A673 (cell line): ENCODE measurements at regions not wholly inside any gene's neighbourhood (a gene's known extent, or its start where the extent isn't known, plus 50 kb on each side); places are given as distances from the start of the nearest gene placed in this dataset.

Experiments
- BruUV-seq: library from RNA; stranded (reverse); fragments of 400-500 nt; replicated peaks from 2 replicates; lab custom pipeline; 2021; lab: Mats Ljungman, UMichigan
- CTCF ChIA-PET: fragments of 300-600 bp; sonication (Branson Sonifier 250); formaldehyde crosslinking; loops from one replicate; lab custom pipeline; 2022; ENCODE audit warnings: antibody characterized with exemption; lab: Charles Lee
- POLR2A ChIA-PET: fragments of 300-600 bp; sonication (Branson Sonifier 250); formaldehyde crosslinking; loops from one replicate; lab custom pipeline; 2022; ENCODE audit warnings: antibody characterized with exemption; ENCODE audit not compliant: low non-redundant PET; lab: Charles Lee
- DNase-seq: peaks from one replicate; pipeline ENCODE4 v3.0.0-alpha.2; 2015; ENCODE audit warnings: low spot score
- H3K27ac ChIP-seq: fragments of 200-600 bp; sonication (generic); 2 replicates; pipeline ENCODE4 v1.5.1; 2016; ENCODE audit warnings: mixed run types, low read depth, mild to moderate bottlenecking, mixed read lengths, antibody characterized with exemption, low read length; ENCODE audit not compliant: poor library complexity, severe bottlenecking
- H3K27me3 ChIP-seq: fragments of 200-600 bp; sonication (generic); replicated peaks from 2 replicates; pipeline ENCODE4 v1.6.1; 2017; ENCODE audit warnings: mixed run types, low read depth, mild to moderate bottlenecking, mixed read lengths, antibody characterized with exemption, low read length; ENCODE audit not compliant: insufficient read depth, poor library complexity
- H3K36me3 ChIP-seq: fragments of 200-600 bp; sonication (generic); 2 replicates; pipeline ENCODE4 v1.6.1; 2016; ENCODE audit warnings: mixed run types, mild to moderate bottlenecking, mixed read lengths, antibody characterized with exemption, low read length; ENCODE audit not compliant: insufficient read depth, poor library complexity, severe bottlenecking
- H3K4me1 ChIP-seq: fragments of 200-600 bp; sonication (generic); 2 replicates; pipeline ENCODE4 v1.6.1; 2017; ENCODE audit warnings: mixed run types, mild to moderate bottlenecking, mixed read lengths, antibody characterized with exemption, low read length; ENCODE audit not compliant: insufficient read depth, poor library complexity, severe bottlenecking
- H3K4me3 ChIP-seq: fragments of 200-600 bp; sonication (generic); 2 replicates; pipeline ENCODE4 v1.5.1; 2016; ENCODE audit warnings: low read depth, mixed run types, mild to moderate bottlenecking, mixed read lengths, low read length; ENCODE audit not compliant: poor library complexity, severe bottlenecking
- H3K9me3 ChIP-seq: fragments of 200-600 bp; sonication (generic); 2 replicates; pipeline ENCODE4 v1.6.1; 2016; ENCODE audit warnings: mixed run types, low read depth, mild to moderate bottlenecking, mixed read lengths, antibody characterized with exemption, low read length; ENCODE audit not compliant: poor library complexity, severe bottlenecking
- CTCF ChIP-seq: fragments of 300-800, 200-600 bp; sonication (generic); conservative IDR thresholded peaks from 2 replicates; pipeline ENCODE4 v1.5.1; 2017; ENCODE audit warnings: low read depth, mild to moderate bottlenecking, antibody characterized with exemption, low read length, moderate library complexity, mixed read lengths
- EZH2 ChIP-seq: fragments of 200-600 bp; sonication (generic); IDR thresholded peaks from 2 replicates; pipeline ENCODE4 v1.6.1; 2017; ENCODE audit warnings: borderline replicate concordance, low read depth, mild to moderate bottlenecking, mixed read lengths, antibody characterized with exemption, low read length; ENCODE audit not compliant: poor library complexity, severe bottlenecking
- intact Hi-C: fragments of 100-400 bp; cut with micrococcal nuclease; formaldehyde crosslinking; loops from one replicate; pipeline ENCODE4 v1.10.0; 2022; ENCODE audit not compliant: unreplicated experiment

- intact Hi-C loops: loop anchor here (2.0 to 10.0 kb wide), 2 partner anchors 265 to 1333 kb away; no protein-coding TSS in a partner anchor
- Histone ChIP-seq H3K27ac (no peak overlapping the region), H3K27me3 (no peaks in the 10 kb centered on the region), H3K9me3 (no peaks in the 10 kb centered on the region), H3K4me3 (no peak overlapping the region), H3K36me3 (no peaks in the 10 kb centered on the region), H3K4me1 (peaks cover 20% of the 10 kb centered on the region)
- no TSS peak for BruUV-seq
- POLR2A ChIA-PET: no interaction called here
- CTCF ChIA-PET: no interaction called here
- peak; percentile 54 for TF ChIP-seq CTCF
- no peak for TF ChIP-seq EZH2
- DNase-seq: peak; percentile 42
Measured at GRCh38 chr13:100987948-100988347, 313.4 kb upstream of the TMTC4 start.

DNA sequence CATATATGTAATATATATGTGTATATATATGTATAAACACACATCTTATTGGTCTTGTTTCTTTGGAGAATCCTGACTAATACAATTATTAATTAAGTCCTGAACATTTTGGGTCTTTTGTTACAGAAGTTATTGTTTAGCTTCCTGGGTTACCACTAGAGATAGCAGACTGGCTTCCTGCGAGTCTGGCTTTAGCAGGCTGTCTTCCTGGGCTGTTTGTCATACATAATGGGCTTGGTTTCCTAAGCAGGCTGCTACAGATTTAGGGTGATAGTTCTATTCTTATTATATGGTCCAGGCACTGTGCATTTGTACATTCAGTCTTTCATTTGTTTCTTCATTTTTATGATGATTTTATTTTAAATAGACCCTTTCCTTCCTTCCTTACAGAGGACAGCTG, 312.0 kb upstream of the TMTC4 start:
- Histone ChIP-seq H3K4me3 (no peak overlapping the region), H3K36me3 (no peaks in the 10 kb centered on the region), H3K9me3 (no peaks in the 10 kb centered on the region), H3K27ac (no peak overlapping the region), H3K27me3 (no peaks in the 10 kb centered on the region), H3K4me1 (peaks cover 23% of the 10 kb centered on the region)
- DNase-seq: peak; percentile 11
- no TSS peak for BruUV-seq
- TF ChIP-seq EZH2: no peak
- no peak for TF ChIP-seq CTCF
- ChIA-PET CTCF (no interaction called here), POLR2A (no interaction called here)
- intact Hi-C loops: loop anchor here (10.0 kb wide), 1 partner anchor 1332 kb away; no protein-coding TSS in a partner anchor

DNA sequence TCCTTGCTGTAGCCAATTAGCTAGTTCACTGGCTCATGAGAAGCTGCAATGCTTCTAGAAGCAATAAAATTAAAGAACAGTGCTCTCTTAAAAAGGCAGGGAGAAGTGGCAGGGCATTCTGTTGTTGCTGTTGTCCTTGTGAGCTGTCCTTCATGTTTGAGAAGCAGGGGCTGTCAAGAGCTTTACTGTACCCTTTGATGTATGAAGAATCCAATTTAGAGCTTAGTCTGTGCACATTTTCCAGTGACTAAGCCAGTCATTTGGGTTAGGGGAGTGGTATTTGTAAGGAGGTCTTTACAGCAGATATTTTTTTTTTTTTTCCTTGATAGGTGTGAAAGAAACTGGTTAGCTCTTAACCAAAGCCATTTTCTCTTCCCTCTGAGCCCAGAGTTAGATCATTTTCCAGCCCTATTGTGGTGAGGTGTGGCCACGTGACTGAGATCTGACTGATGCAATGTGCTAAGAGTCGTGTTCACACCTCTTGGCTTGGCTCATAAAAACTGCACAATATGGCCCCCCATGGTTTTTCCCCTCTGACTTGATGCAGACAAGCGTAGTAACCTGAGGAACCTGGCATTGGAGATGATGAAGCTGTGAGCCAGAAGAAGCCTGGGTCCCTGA, 309.6 kb upstream of the TMTC4 start:
- no peak overlapping the region for H3K27ac ChIP-seq
- no peak for TF ChIP-seq EZH2
- no peak for TF ChIP-seq CTCF
- no TSS peak for BruUV-seq
- H3K4me1 ChIP-seq: peaks cover 23% of the 10 kb centered on the region
- CTCF ChIA-PET: no interaction called here
- no peaks in the 10 kb centered on the region for H3K9me3 ChIP-seq
- POLR2A ChIA-PET: no interaction called here
- H3K4me3 ChIP-seq: no peak overlapping the region
- no peaks in the 10 kb centered on the region for H3K27me3 ChIP-seq
- no peak for DNase-seq
- H3K36me3 ChIP-seq: no peaks in the 10 kb centered on the region
- intact Hi-C loops: loop anchor here (10.0 kb wide), 1 partner anchor 1329 kb away; no protein-coding TSS in a partner anchor
